ENCODE measurements at regions not wholly inside any gene's neighbourhood (a gene's known extent, or its start where the extent isn't known, plus 50 kb on each side); places are given as distances from the start of the nearest gene placed in this dataset.

- TF ChIP-seq CTCF (IDR thresholded peaks at IDR 0.05) (no peak), POLR2A (IDR thresholded peaks at IDR 0.05) (no peak)
Observed at GRCh38 chr12:23108957-23109356, 484.0 kb downstream of the ETNK1 start.
